ENCODE measurements at regions not wholly inside any gene's neighbourhood (a gene's known extent, or its start where the extent isn't known, plus 50 kb on each side); places are given as distances from the start of the nearest gene placed in this dataset.

GRCh38 chr6:6497541-6497940 lies 91.0 kb upstream of the LY86 start:
- H3K27me3 Mint-ChIP-seq (ENCODE audit: low read depth in 3 of 3): peaks cover 0 to 3% (median 1%) of the 10 kb centered on the region in 3 donors
- peaks cover 0 to 3% (median 0%) of the 10 kb centered on the region in 7 donors for H3K9me3 Mint-ChIP-seq
- TF ChIP-seq CTCF (IDR thresholded peaks at IDR 0.05): no peak
- H2AFZ ChIP-seq (ENCODE audit: insufficient read depth, low read depth, low read length, poor library complexity, severe bottlenecking): no peak overlapping the region
- no peak overlapping the region for H3K27ac ChIP-seq (ENCODE audit: low read depth in 1 of 2, low read length in 2 of 2)
- H3K4me3 ChIP-seq (replicated peaks in 1 of 3; ENCODE audit: low read depth in 2 of 3, low read length in 3 of 3): no peak overlapping the region
- H3K79me2 ChIP-seq (ENCODE audit: insufficient read depth, low read length): no peaks in the 10 kb centered on the region
- no peak overlapping the region for H3K4me2 ChIP-seq (replicated peaks; ENCODE audit: extremely low read depth, low read length, poor library complexity, severe bottlenecking)
- H3K27me3 ChIP-seq (ENCODE audit: control insufficient read depth in 2 of 2, insufficient read depth in 2 of 2, low read length in 2 of 2): no peaks in the 10 kb centered on the region
- no peak for DNase-seq
- H3K36me3 Mint-ChIP-seq: no peaks in the 10 kb centered on the region
- peak overlapping the region in 1 of 7 donors; percentile 46 for H3K27ac Mint-ChIP-seq
- no peaks in the 10 kb centered on the region for H3K9me3 ChIP-seq (replicated peaks in 1 of 2; ENCODE audit: control insufficient read depth in 1 of 2, insufficient read depth in 1 of 2, low read length in 2 of 2)
- no peak overlapping the region for H3K4me3 Mint-ChIP-seq
- H3K4me1 ChIP-seq (ENCODE audit: control insufficient read depth in 1 of 2, insufficient read depth in 2 of 2, low read length in 2 of 2): peaks cover 17 to 27% of the 10 kb centered on the region in 2 donors
- intact Hi-C loops (cut with micrococcal nuclease): loop anchor here in 1 of 2 donors (10.0 kb wide), 1 partner anchor 163 kb away; no protein-coding TSS in a partner anchor
- no peak overlapping the region for H3K9ac ChIP-seq (ENCODE audit: insufficient read depth, low read length, poor library complexity, severe bottlenecking)
- no peaks in the 10 kb centered on the region for H4K20me1 ChIP-seq (ENCODE audit: insufficient read depth, low read length)
- H3K36me3 ChIP-seq (replicated peaks in 1 of 2; ENCODE audit: control insufficient read depth in 1 of 2, insufficient read depth in 2 of 2, low read length in 2 of 2): no peaks in the 10 kb centered on the region
- WGBS (ENCODE audit: insufficient coverage): 97% methylated on average over 4 of the region's 10 CpGs
- H3K4me1 Mint-ChIP-seq: peaks cover 26% of the 10 kb centered on the region

GRCh38 chr6:6497976-6498375 lies 90.5 kb upstream of the LY86 start:
- Histone ChIP-seq H4K20me1 (ENCODE audit: insufficient read depth, low read length) (no peaks in the 10 kb centered on the region), H3K27ac (ENCODE audit: low read depth in 1 of 2, low read length in 2 of 2) (no peak overlapping the region), H3K36me3 (replicated peaks in 1 of 2; ENCODE audit: control insufficient read depth in 1 of 2, insufficient read depth in 2 of 2, low read length in 2 of 2) (no peaks in the 10 kb centered on the region), H3K4me1 (ENCODE audit: control insufficient read depth in 1 of 2, insufficient read depth in 2 of 2, low read length in 2 of 2) (peaks cover 14 to 24% of the 10 kb centered on the region in 2 donors), H3K27me3 (ENCODE audit: control insufficient read depth in 2 of 2, insufficient read depth in 2 of 2, low read length in 2 of 2) (no peaks in the 10 kb centered on the region), H3K79me2 (ENCODE audit: insufficient read depth, low read length) (no peaks in the 10 kb centered on the region), H3K9ac (ENCODE audit: insufficient read depth, low read length, poor library complexity, severe bottlenecking) (no peak overlapping the region), H3K4me3 (replicated peaks in 1 of 3; ENCODE audit: low read depth in 2 of 3, low read length in 3 of 3) (no peak overlapping the region), H2AFZ (ENCODE audit: insufficient read depth, low read depth, low read length, poor library complexity, severe bottlenecking) (no peak overlapping the region), H3K4me2 (replicated peaks; ENCODE audit: extremely low read depth, low read length, poor library complexity, severe bottlenecking) (no peak overlapping the region), H3K9me3 (replicated peaks in 1 of 2; ENCODE audit: control insufficient read depth in 1 of 2, insufficient read depth in 1 of 2, low read length in 2 of 2) (no peaks in the 10 kb centered on the region)
- no CpG with 5 or more reads among the region's 1 CpG for WGBS (ENCODE audit: insufficient coverage)
- Mint-ChIP-seq H3K4me3 (no peak overlapping the region), H3K4me1 (peaks cover 23% of the 10 kb centered on the region), H3K36me3 (no peaks in the 10 kb centered on the region), H3K9me3 (no peaks in the 10 kb centered on the region), H3K27ac (peak overlapping the region in 1 of 7 donors; percentile 46), H3K27me3 (ENCODE audit: low read depth in 3 of 3) (peaks cover 0 to 2% (median 1%) of the 10 kb centered on the region in 3 donors)
- no peak for TF ChIP-seq CTCF (IDR thresholded peaks at IDR 0.05)
- intact Hi-C loops (cut with micrococcal nuclease): loop anchor here in 1 of 2 donors (10.0 kb wide), 1 partner anchor 163 kb away; no protein-coding TSS in a partner anchor
- no peak for DNase-seq

Data from CD14-positive monocyte (primary cell).